GM23338 (cell line): ENCODE measurements at regions not wholly inside any gene's neighbourhood (a gene's known extent, or its start where the extent isn't known, plus 50 kb on each side); places are given as distances from the start of the nearest gene placed in this dataset.

ENCODE experiments used
- ATAC-seq: fragments of 200-7000 bp; cut with Tn5 transposase; 3 replicates; pipeline ENCODE4 v1.9.1; 2020
- DNase-seq: peaks from one replicate; pipeline ENCODE4 v3.0.0-alpha.2; 2015; ENCODE audit warnings: low spot score
- H2AFZ ChIP-seq: fragments of 200-600 bp; sonication (generic); 2 replicates; pipeline ENCODE4 v1.8.0; 2016; ENCODE audit warnings: antibody characterized with exemption, mild to moderate bottlenecking, moderate library complexity
- H3F3A ChIP-seq: fragments of 200-600 bp; sonication (generic); replicated peaks from 2 replicates; pipeline ENCODE4 v1.8.0; 2017; ENCODE audit warnings: antibody characterized with exemption, mixed run types, low read depth
- H3K27ac ChIP-seq: fragments of 200-600 bp; sonication (generic); 2 replicates; pipeline ENCODE4 v1.6.1; 2016; ENCODE audit warnings: low read depth
- H3K27me3 ChIP-seq: fragments of 200-600 bp; sonication (generic); 2 replicates; pipeline ENCODE4 v1.8.0; 2016; ENCODE audit warnings: mild to moderate bottlenecking, mixed run types, moderate library complexity; ENCODE audit not compliant: insufficient read depth
- H3K36me3 ChIP-seq: fragments of 200-600 bp; sonication (generic); 2 replicates; pipeline ENCODE4 v1.8.0; 2016; ENCODE audit warnings: mild to moderate bottlenecking; ENCODE audit not compliant: insufficient read depth
- H3K4me1 ChIP-seq: fragments of 200-600 bp; sonication (generic); 2 replicates; pipeline ENCODE4 v1.8.0; 2016; ENCODE audit warnings: mild to moderate bottlenecking, moderate library complexity; ENCODE audit not compliant: insufficient read depth
- H3K4me2 ChIP-seq: fragments of 200-600 bp; sonication (generic); 2 replicates; pipeline ENCODE4 v1.7.1; 2017; ENCODE audit warnings: mixed run types
- H3K4me3 ChIP-seq: fragments of 200-600 bp; sonication (generic); 2 replicates; pipeline ENCODE4 v1.6.1; 2016; ENCODE audit warnings: mixed run types
- H3K79me2 ChIP-seq: fragments of 200-600 bp; sonication (generic); replicated peaks from 2 replicates; pipeline ENCODE4 v1.8.0; 2017; ENCODE audit warnings: mild to moderate bottlenecking; ENCODE audit not compliant: insufficient read depth
- H3K9me2 ChIP-seq: fragments of 200-600 bp; sonication (generic); 2 replicates; pipeline ENCODE4 v1.8.0; 2017; ENCODE audit not compliant: insufficient read depth
- H4K20me1 ChIP-seq: fragments of 200-600 bp; sonication (generic); replicated peaks from 2 replicates; pipeline ENCODE4 v1.8.0; 2017; ENCODE audit warnings: mild to moderate bottlenecking; ENCODE audit not compliant: insufficient read depth
- H3K27ac Mint-ChIP-seq: 2 replicates; pipeline ENCODE4 v1.8.0; 2020; ENCODE audit warnings: inconsistent platforms, mild to moderate bottlenecking, moderate library complexity, mixed read lengths
- H3K27me3 Mint-ChIP-seq: 3 replicates; pipeline ENCODE4 v1.8.0; 2022; ENCODE audit warnings: low read depth, mild to moderate bottlenecking, moderate library complexity, mixed read lengths, inconsistent platforms; ENCODE audit not compliant: insufficient read depth, poor library complexity
- H3K36me3 Mint-ChIP-seq: 3 replicates; pipeline ENCODE4 v1.8.0; 2021; ENCODE audit warnings: low read depth, mild to moderate bottlenecking, inconsistent platforms, moderate library complexity, mixed read lengths
- H3K4me1 Mint-ChIP-seq: 3 replicates; pipeline ENCODE4 v1.8.0; 2020; ENCODE audit warnings: mild to moderate bottlenecking, inconsistent platforms, mixed read lengths
- H3K4me3 Mint-ChIP-seq: 3 replicates; pipeline ENCODE4 v1.8.0; 2021; ENCODE audit warnings: moderate library complexity, mild to moderate bottlenecking, inconsistent platforms, mixed read lengths
- H3K9me3 Mint-ChIP-seq: 3 replicates; pipeline ENCODE4 v1.8.0; 2020; ENCODE audit warnings: moderate library complexity, mild to moderate bottlenecking, inconsistent platforms, mixed read lengths
- TF ChIP-seq, protein P1 (sequence below): fragments of 250-450 bp; sonication (Bioruptor Pico); IDR thresholded peaks from 2 replicates; pipeline ENCODE4 v1.5.0; 2020; ENCODE audit warnings: mild to moderate bottlenecking, moderate library complexity
- TF ChIP-seq, protein P2 (sequence below): IDR thresholded peaks from one replicate; pipeline ENCODE4 v1.6.1; 2018; ENCODE audit warnings: antibody characterized with exemption; ENCODE audit not compliant: unreplicated experiment
- TF ChIP-seq, protein P3 (sequence below): IDR thresholded peaks from 2 replicates; pipeline ENCODE4 v1.6.1; 2016; ENCODE audit warnings: antibody characterized with exemption
- TF ChIP-seq, protein P4 (sequence below), 2 experiments: fragments of 200-600 bp in 1 of 2; sonication (generic) in 1 of 2; conservative IDR thresholded peaks; 2 replicates each; pipeline versions ENCODE4 v1.5.1 to v1.6.1; 2016 to 2017; ENCODE audit warnings: antibody characterized with exemption in 2 of 2, low read depth in 2 of 2, mild to moderate bottlenecking in 2 of 2, moderate library complexity in 1 of 2

DNA sequence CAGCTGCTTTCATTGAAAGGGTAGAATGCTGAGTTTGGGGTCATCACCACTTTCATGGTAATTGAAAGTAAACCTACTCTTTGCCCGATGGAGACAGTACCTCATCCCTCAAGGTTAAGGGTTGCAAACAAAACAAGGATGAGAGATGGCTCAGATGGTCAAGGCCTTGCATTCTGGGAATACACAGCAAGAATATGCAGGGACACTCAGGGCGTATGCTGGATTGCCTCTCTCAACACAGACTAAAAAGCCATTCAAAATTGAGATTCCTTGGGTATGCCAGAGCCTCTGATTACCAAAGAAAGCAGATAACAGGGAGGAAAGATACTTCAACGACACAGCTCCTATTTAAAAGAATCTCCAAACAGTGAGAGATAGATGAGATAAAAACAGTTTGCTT, 310.4 kb downstream of the ARAP2 start (continued):
- TF ChIP-seq, protein P1, sequence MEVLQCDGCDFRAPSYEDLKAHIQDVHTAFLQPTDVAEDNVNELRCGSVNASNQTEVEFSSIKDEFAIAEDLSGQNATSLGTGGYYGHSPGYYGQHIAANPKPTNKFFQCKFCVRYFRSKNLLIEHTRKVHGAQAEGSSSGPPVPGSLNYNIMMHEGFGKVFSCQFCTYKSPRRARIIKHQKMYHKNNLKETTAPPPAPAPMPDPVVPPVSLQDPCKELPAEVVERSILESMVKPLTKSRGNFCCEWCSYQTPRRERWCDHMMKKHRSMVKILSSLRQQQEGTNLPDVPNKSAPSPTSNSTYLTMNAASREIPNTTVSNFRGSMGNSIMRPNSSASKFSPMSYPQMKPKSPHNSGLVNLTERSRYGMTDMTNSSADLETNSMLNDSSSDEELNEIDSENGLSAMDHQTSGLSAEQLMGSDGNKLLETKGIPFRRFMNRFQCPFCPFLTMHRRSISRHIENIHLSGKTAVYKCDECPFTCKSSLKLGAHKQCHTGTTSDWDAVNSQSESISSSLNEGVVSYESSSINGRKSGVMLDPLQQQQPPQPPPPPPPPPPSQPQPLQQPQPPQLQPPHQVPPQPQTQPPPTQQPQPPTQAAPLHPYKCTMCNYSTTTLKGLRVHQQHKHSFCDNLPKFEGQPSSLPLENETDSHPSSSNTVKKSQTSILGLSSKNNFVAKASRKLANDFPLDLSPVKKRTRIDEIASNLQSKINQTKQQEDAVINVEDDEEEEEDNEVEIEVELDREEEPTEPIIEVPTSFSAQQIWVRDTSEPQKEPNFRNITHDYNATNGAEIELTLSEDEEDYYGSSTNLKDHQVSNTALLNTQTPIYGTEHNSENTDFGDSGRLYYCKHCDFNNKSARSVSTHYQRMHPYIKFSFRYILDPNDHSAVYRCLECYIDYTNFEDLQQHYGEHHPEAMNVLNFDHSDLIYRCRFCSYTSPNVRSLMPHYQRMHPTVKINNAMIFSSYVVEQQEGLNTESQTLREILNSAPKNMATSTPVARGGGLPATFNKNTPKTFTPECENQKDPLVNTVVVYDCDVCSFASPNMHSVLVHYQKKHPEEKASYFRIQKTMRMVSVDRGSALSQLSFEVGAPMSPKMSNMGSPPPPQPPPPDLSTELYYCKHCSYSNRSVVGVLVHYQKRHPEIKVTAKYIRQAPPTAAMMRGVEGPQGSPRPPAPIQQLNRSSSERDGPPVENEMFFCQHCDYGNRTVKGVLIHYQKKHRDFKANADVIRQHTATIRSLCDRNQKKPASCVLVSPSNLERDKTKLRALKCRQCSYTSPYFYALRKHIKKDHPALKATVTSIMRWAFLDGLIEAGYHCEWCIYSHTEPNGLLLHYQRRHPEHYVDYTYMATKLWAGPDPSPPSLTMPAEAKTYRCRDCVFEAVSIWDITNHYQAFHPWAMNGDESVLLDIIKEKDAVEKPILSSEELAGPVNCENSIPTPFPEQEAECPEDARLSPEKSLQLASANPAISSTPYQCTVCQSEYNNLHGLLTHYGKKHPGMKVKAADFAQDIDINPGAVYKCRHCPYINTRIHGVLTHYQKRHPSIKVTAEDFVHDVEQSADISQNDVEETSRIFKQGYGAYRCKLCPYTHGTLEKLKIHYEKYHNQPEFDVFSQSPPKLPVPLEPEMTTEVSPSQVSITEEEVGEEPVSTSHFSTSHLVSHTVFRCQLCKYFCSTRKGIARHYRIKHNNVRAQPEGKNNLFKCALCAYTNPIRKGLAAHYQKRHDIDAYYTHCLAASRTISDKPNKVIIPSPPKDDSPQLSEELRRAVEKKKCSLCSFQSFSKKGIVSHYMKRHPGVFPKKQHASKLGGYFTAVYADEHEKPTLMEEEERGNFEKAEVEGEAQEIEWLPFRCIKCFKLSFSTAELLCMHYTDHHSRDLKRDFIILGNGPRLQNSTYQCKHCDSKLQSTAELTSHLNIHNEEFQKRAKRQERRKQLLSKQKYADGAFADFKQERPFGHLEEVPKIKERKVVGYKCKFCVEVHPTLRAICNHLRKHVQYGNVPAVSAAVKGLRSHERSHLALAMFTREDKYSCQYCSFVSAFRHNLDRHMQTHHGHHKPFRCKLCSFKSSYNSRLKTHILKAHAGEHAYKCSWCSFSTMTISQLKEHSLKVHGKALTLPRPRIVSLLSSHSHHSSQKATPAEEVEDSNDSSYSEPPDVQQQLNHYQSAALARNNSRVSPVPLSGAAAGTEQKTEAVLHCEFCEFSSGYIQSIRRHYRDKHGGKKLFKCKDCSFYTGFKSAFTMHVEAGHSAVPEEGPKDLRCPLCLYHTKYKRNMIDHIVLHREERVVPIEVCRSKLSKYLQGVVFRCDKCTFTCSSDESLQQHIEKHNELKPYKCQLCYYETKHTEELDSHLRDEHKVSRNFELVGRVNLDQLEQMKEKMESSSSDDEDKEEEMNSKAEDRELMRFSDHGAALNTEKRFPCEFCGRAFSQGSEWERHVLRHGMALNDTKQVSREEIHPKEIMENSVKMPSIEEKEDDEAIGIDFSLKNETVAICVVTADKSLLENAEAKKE = no peak
- TF ChIP-seq, protein P2, sequence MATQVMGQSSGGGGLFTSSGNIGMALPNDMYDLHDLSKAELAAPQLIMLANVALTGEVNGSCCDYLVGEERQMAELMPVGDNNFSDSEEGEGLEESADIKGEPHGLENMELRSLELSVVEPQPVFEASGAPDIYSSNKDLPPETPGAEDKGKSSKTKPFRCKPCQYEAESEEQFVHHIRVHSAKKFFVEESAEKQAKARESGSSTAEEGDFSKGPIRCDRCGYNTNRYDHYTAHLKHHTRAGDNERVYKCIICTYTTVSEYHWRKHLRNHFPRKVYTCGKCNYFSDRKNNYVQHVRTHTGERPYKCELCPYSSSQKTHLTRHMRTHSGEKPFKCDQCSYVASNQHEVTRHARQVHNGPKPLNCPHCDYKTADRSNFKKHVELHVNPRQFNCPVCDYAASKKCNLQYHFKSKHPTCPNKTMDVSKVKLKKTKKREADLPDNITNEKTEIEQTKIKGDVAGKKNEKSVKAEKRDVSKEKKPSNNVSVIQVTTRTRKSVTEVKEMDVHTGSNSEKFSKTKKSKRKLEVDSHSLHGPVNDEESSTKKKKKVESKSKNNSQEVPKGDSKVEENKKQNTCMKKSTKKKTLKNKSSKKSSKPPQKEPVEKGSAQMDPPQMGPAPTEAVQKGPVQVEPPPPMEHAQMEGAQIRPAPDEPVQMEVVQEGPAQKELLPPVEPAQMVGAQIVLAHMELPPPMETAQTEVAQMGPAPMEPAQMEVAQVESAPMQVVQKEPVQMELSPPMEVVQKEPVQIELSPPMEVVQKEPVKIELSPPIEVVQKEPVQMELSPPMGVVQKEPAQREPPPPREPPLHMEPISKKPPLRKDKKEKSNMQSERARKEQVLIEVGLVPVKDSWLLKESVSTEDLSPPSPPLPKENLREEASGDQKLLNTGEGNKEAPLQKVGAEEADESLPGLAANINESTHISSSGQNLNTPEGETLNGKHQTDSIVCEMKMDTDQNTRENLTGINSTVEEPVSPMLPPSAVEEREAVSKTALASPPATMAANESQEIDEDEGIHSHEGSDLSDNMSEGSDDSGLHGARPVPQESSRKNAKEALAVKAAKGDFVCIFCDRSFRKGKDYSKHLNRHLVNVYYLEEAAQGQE = no peak

DNA sequence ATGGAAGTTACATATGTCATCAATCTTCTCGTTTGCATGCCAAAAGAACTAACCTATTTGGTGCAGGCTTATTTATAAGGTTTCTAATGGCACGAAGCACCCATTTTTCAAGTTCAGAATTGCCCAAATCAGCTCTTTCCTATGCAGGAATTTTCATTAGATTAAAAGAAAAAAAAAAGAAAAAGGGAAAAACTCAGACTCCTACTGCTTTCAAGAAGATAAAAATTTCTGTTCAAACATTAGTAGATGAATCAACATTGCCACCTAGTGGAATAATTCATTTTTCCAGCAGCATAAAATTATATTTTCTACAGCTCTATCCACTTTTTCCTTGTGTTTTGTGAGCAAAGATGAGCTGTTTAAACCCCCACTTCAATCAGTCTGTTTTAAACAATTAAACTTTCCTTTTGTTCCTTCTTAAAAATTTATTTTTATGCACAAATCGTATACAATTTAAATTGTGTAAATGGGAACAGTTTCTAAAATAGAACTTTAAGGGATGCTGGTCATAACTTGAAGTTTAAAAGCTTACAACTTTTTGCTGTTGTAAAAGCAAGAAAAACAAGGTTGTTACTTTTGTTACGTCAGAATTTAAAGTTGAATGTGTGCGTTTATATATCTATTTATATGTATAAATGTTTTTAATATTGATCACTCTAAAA, 309.9 kb downstream of the ARAP2 start:
- peak overlapping the region; percentile 15; the same call in 1 of the 2 replicates for H3K4me2 ChIP-seq
- no peak for ATAC-seq

More for the DNA sequence above, 309.9 kb downstream of the ARAP2 start:
- Histone ChIP-seq H2AFZ (no peak overlapping the region), H4K20me1 (no peaks in the 10 kb centered on the region), H3K9me2 (no peaks in the 10 kb centered on the region), H3F3A (no peaks in the 10 kb centered on the region), H3K27me3 (no peaks in the 10 kb centered on the region), H3K27ac (no peak overlapping the region), H3K4me1 (peaks cover 9% of the 10 kb centered on the region; the same call in 1 of the 2 replicates), H3K79me2 (no peaks in the 10 kb centered on the region), H3K4me3 (no peak overlapping the region), H3K36me3 (no peaks in the 10 kb centered on the region)
- Mint-ChIP-seq H3K27me3 (no peaks in the 10 kb centered on the region), H3K4me3 (no peak overlapping the region), H3K36me3 (no peaks in the 10 kb centered on the region), H3K4me1 (peaks cover 9% of the 10 kb centered on the region; the same call in 2 of the 3 replicates), H3K27ac (no peak overlapping the region), H3K9me3 (no peaks in the 10 kb centered on the region)
- TF ChIP-seq, protein P3, sequence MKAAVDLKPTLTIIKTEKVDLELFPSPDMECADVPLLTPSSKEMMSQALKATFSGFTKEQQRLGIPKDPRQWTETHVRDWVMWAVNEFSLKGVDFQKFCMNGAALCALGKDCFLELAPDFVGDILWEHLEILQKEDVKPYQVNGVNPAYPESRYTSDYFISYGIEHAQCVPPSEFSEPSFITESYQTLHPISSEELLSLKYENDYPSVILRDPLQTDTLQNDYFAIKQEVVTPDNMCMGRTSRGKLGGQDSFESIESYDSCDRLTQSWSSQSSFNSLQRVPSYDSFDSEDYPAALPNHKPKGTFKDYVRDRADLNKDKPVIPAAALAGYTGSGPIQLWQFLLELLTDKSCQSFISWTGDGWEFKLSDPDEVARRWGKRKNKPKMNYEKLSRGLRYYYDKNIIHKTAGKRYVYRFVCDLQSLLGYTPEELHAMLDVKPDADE = no peak
- TF ChIP-seq, protein P4, sequence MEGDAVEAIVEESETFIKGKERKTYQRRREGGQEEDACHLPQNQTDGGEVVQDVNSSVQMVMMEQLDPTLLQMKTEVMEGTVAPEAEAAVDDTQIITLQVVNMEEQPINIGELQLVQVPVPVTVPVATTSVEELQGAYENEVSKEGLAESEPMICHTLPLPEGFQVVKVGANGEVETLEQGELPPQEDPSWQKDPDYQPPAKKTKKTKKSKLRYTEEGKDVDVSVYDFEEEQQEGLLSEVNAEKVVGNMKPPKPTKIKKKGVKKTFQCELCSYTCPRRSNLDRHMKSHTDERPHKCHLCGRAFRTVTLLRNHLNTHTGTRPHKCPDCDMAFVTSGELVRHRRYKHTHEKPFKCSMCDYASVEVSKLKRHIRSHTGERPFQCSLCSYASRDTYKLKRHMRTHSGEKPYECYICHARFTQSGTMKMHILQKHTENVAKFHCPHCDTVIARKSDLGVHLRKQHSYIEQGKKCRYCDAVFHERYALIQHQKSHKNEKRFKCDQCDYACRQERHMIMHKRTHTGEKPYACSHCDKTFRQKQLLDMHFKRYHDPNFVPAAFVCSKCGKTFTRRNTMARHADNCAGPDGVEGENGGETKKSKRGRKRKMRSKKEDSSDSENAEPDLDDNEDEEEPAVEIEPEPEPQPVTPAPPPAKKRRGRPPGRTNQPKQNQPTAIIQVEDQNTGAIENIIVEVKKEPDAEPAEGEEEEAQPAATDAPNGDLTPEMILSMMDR (conservative IDR thresholded peaks at IDR 0.05; ENCODE audit: low read depth in 2 of 2) = peak in 1 of 2 experiments; percentile 86
- peak; percentile 65 for DNase-seq
